ENCODE measurements at regions not wholly inside any gene's neighbourhood (a gene's known extent, or its start where the extent isn't known, plus 50 kb on each side); places are given as distances from the start of the nearest gene placed in this dataset.

- H3K27ac ChIP-seq (ENCODE audit: low read depth, low read length) = no peak overlapping the region
- H3K9ac ChIP-seq (ENCODE audit: low read length in 5 of 5) = no peak overlapping the region
- peaks cover 0 to 4% (median 0%) of the 10 kb centered on the region in 5 donors for H3K9me3 ChIP-seq (ENCODE audit: control insufficient read depth in 5 of 5, low read length in 5 of 5)
- H3K27me3 ChIP-seq (ENCODE audit: control insufficient read depth in 5 of 5, insufficient read depth in 4 of 5, low read length in 5 of 5) = peaks cover 0 to 8% (median 4%) of the 10 kb centered on the region in 5 donors
- H3K4me1 ChIP-seq (ENCODE audit: control insufficient read depth in 5 of 5, insufficient read depth in 5 of 5, low read length in 5 of 5) = no peaks in the 10 kb centered on the region
- no peaks in the 10 kb centered on the region for H3K36me3 ChIP-seq (ENCODE audit: control insufficient read depth in 5 of 5, insufficient read depth in 5 of 5, low read length in 5 of 5)
- H3K4me3 ChIP-seq (ENCODE audit: low read depth in 1 of 5, low read length in 5 of 5) = no peak overlapping the region
Observed at GRCh38 chr17:77592106-77592865, 366.2 kb upstream of the TNRC6C start.

GRCh38 chr17:77593081-77593480 is 365.4 kb upstream of the TNRC6C start:
- Histone ChIP-seq H3K9me3 (ENCODE audit: control insufficient read depth in 5 of 5, low read length in 5 of 5) (no peaks in the 10 kb centered on the region), H3K27me3 (ENCODE audit: control insufficient read depth in 5 of 5, insufficient read depth in 4 of 5, low read length in 5 of 5) (peaks cover 0 to 8% (median 4%) of the 10 kb centered on the region in 5 donors), H3K4me1 (ENCODE audit: control insufficient read depth in 5 of 5, insufficient read depth in 5 of 5, low read length in 5 of 5) (no peaks in the 10 kb centered on the region), H3K36me3 (ENCODE audit: control insufficient read depth in 5 of 5, insufficient read depth in 5 of 5, low read length in 5 of 5) (no peaks in the 10 kb centered on the region), H3K27ac (ENCODE audit: low read depth, low read length) (no peak overlapping the region), H3K4me3 (ENCODE audit: low read depth in 1 of 5, low read length in 5 of 5) (no peak overlapping the region), H3K9ac (ENCODE audit: low read length in 5 of 5) (no peak overlapping the region)

- Histone ChIP-seq H3K9me3 (ENCODE audit: control insufficient read depth in 5 of 5, low read length in 5 of 5) (no peaks in the 10 kb centered on the region), H3K27me3 (ENCODE audit: control insufficient read depth in 5 of 5, insufficient read depth in 4 of 5, low read length in 5 of 5) (peaks cover 0 to 8% (median 4%) of the 10 kb centered on the region in 5 donors), H3K4me1 (ENCODE audit: control insufficient read depth in 5 of 5, insufficient read depth in 5 of 5, low read length in 5 of 5) (no peaks in the 10 kb centered on the region), H3K4me3 (ENCODE audit: low read depth in 1 of 5, low read length in 5 of 5) (no peak overlapping the region), H3K9ac (ENCODE audit: low read length in 5 of 5) (no peak overlapping the region), H3K36me3 (ENCODE audit: control insufficient read depth in 5 of 5, insufficient read depth in 5 of 5, low read length in 5 of 5) (no peaks in the 10 kb centered on the region), H3K27ac (ENCODE audit: low read depth, low read length) (no peak overlapping the region)
Observed at GRCh38 chr17:77594416-77595209, 363.9 kb upstream of the TNRC6C start.

GRCh38 chr17:77596491-77597417 is 361.7 kb upstream of the TNRC6C start:
- no peak overlapping the region for H3K9ac ChIP-seq (ENCODE audit: low read length in 5 of 5)
- no peaks in the 10 kb centered on the region for H3K36me3 ChIP-seq (ENCODE audit: control insufficient read depth in 5 of 5, insufficient read depth in 5 of 5, low read length in 5 of 5)
- no peaks in the 10 kb centered on the region for H3K27me3 ChIP-seq (ENCODE audit: control insufficient read depth in 5 of 5, insufficient read depth in 4 of 5, low read length in 5 of 5)
- H3K9me3 ChIP-seq (ENCODE audit: control insufficient read depth in 5 of 5, low read length in 5 of 5) = no peaks in the 10 kb centered on the region
- no peak overlapping the region for H3K4me3 ChIP-seq (ENCODE audit: low read depth in 1 of 5, low read length in 5 of 5)
- peaks cover 3 to 20% (median 14%) of the 10 kb centered on the region in 5 donors for H3K4me1 ChIP-seq (ENCODE audit: control insufficient read depth in 5 of 5, insufficient read depth in 5 of 5, low read length in 5 of 5)
- no peak overlapping the region for H3K27ac ChIP-seq (ENCODE audit: low read depth, low read length)

- Histone ChIP-seq H3K27ac (ENCODE audit: low read depth, low read length) (no peak overlapping the region), H3K36me3 (ENCODE audit: control insufficient read depth in 5 of 5, insufficient read depth in 5 of 5, low read length in 5 of 5) (no peaks in the 10 kb centered on the region), H3K4me3 (ENCODE audit: low read depth in 1 of 5, low read length in 5 of 5) (no peak overlapping the region), H3K9me3 (ENCODE audit: control insufficient read depth in 5 of 5, low read length in 5 of 5) (no peaks in the 10 kb centered on the region), H3K9ac (ENCODE audit: low read length in 5 of 5) (no peak overlapping the region), H3K4me1 (ENCODE audit: control insufficient read depth in 5 of 5, insufficient read depth in 5 of 5, low read length in 5 of 5) (peaks cover 5 to 28% (median 21%) of the 10 kb centered on the region in 5 donors), H3K27me3 (ENCODE audit: control insufficient read depth in 5 of 5, insufficient read depth in 4 of 5, low read length in 5 of 5) (no peaks in the 10 kb centered on the region)
Observed at GRCh38 chr17:77597418-77598240, 360.9 kb upstream of the TNRC6C start.

GRCh38 chr17:77598241-77598620 is 360.3 kb upstream of the TNRC6C start:
- H3K27me3 ChIP-seq (ENCODE audit: control insufficient read depth in 5 of 5, insufficient read depth in 4 of 5, low read length in 5 of 5) = no peaks in the 10 kb centered on the region
- no peaks in the 10 kb centered on the region for H3K9me3 ChIP-seq (ENCODE audit: control insufficient read depth in 5 of 5, low read length in 5 of 5)
- H3K27ac ChIP-seq (ENCODE audit: low read depth, low read length) = no peak overlapping the region
- no peak overlapping the region for H3K4me3 ChIP-seq (ENCODE audit: low read depth in 1 of 5, low read length in 5 of 5)
- H3K36me3 ChIP-seq (ENCODE audit: control insufficient read depth in 5 of 5, insufficient read depth in 5 of 5, low read length in 5 of 5) = no peaks in the 10 kb centered on the region
- peaks cover 5 to 34% (median 27%) of the 10 kb centered on the region in 5 donors for H3K4me1 ChIP-seq (ENCODE audit: control insufficient read depth in 5 of 5, insufficient read depth in 5 of 5, low read length in 5 of 5)
- no peak overlapping the region for H3K9ac ChIP-seq (ENCODE audit: low read length in 5 of 5)

GRCh38 chr17:77599699-77600098 is 358.8 kb upstream of the TNRC6C start:
- Histone ChIP-seq H3K27ac (ENCODE audit: low read depth, low read length) (no peak overlapping the region), H3K9me3 (ENCODE audit: control insufficient read depth in 5 of 5, low read length in 5 of 5) (no peaks in the 10 kb centered on the region), H3K27me3 (ENCODE audit: control insufficient read depth in 5 of 5, insufficient read depth in 4 of 5, low read length in 5 of 5) (no peaks in the 10 kb centered on the region), H3K9ac (ENCODE audit: low read length in 5 of 5) (no peak overlapping the region), H3K4me3 (ENCODE audit: low read depth in 1 of 5, low read length in 5 of 5) (no peak overlapping the region), H3K36me3 (ENCODE audit: control insufficient read depth in 5 of 5, insufficient read depth in 5 of 5, low read length in 5 of 5) (no peaks in the 10 kb centered on the region), H3K4me1 (ENCODE audit: control insufficient read depth in 5 of 5, insufficient read depth in 5 of 5, low read length in 5 of 5) (peaks cover 5 to 36% (median 27%) of the 10 kb centered on the region in 5 donors)

- no peaks in the 10 kb centered on the region for H3K36me3 ChIP-seq (ENCODE audit: control insufficient read depth in 5 of 5, insufficient read depth in 5 of 5, low read length in 5 of 5)
- H3K4me1 ChIP-seq (ENCODE audit: control insufficient read depth in 5 of 5, insufficient read depth in 5 of 5, low read length in 5 of 5) = peaks cover 5 to 36% (median 27%) of the 10 kb centered on the region in 5 donors
- H3K4me3 ChIP-seq (ENCODE audit: low read depth in 1 of 5, low read length in 5 of 5) = peak overlapping the region in 1 of 5 donors; percentile 10
- no peaks in the 10 kb centered on the region for H3K9me3 ChIP-seq (ENCODE audit: control insufficient read depth in 5 of 5, low read length in 5 of 5)
- H3K9ac ChIP-seq (ENCODE audit: low read length in 5 of 5) = peak overlapping the region in 1 of 5 donors; percentile 2
- H3K27ac ChIP-seq (ENCODE audit: low read depth, low read length) = peak overlapping the region; percentile 92
- no peaks in the 10 kb centered on the region for H3K27me3 ChIP-seq (ENCODE audit: control insufficient read depth in 5 of 5, insufficient read depth in 4 of 5, low read length in 5 of 5)
Observed at GRCh38 chr17:77600346-77600745, 358.2 kb upstream of the TNRC6C start.
